NK-92 (cell line): ENCODE measurements at regions not wholly inside any gene's neighbourhood (a gene's known extent, or its start where the extent isn't known, plus 50 kb on each side); places are given as distances from the start of the nearest gene placed in this dataset.
"Not testable (repeated sequence)": the region's sequence is repeated elsewhere in the genome, so short reads cannot be mapped to it uniquely, and the experiment has no call there.

Experiments
- DNase-seq: peaks from one replicate; lab custom pipeline; 2025; ENCODE audit not compliant: unreplicated experiment; lab: John Stamatoyannopoulos, UW

GRCh38 chr7:36062154-36062815 lies 90.8 kb upstream of the EEPD1 start:
- DNase-seq, result no peak

- DNase-seq, result no peak
Measured at GRCh38 chr7:36064676-36065075, 88.4 kb upstream of the EEPD1 start.

- not testable (repeated sequence) for DNase-seq
Measured at GRCh38 chr7:36065563-36066342, 87.3 kb upstream of the EEPD1 start.

- no peak for DNase-seq
Measured at GRCh38 chr7:36066343-36066664, 86.8 kb upstream of the EEPD1 start.

GRCh38 chr7:36070230-36070629 lies 82.8 kb upstream of the EEPD1 start:
- DNase-seq, result no peak

- DNase-seq, result no peak
Measured at GRCh38 chr7:36071605-36072004, 81.4 kb upstream of the EEPD1 start.

GRCh38 chr7:36072620-36073019 lies 80.4 kb upstream of the EEPD1 start:
- no peak for DNase-seq

GRCh38 chr7:36075561-36075960 lies 77.5 kb upstream of the EEPD1 start:
- DNase-seq, result no peak

- DNase-seq, result no peak
Measured at GRCh38 chr7:36076074-36076473, 77.0 kb upstream of the EEPD1 start.

- DNase-seq, result no peak
Measured at GRCh38 chr7:36078816-36079360, 74.2 kb upstream of the EEPD1 start.

- no peak for DNase-seq
Measured at GRCh38 chr7:36079446-36080025, 73.5 kb upstream of the EEPD1 start.

- no peak for DNase-seq
Measured at GRCh38 chr7:36080843-36081242, 72.2 kb upstream of the EEPD1 start.

GRCh38 chr7:36082216-36082615 lies 70.8 kb upstream of the EEPD1 start:
- DNase-seq, result no peak

- no peak for DNase-seq
Measured at GRCh38 chr7:36082910-36083309, 70.1 kb upstream of the EEPD1 start.

GRCh38 chr7:36083626-36084380 lies 69.3 kb upstream of the EEPD1 start:
- no peak for DNase-seq

GRCh38 chr7:36084485-36085091 lies 68.5 kb upstream of the EEPD1 start:
- DNase-seq, result no peak

GRCh38 chr7:36085096-36085495 lies 68.0 kb upstream of the EEPD1 start:
- DNase-seq, result no peak

- DNase-seq, result no peak
Measured at GRCh38 chr7:36086571-36086970, 66.5 kb upstream of the EEPD1 start.

GRCh38 chr7:36088553-36088952 lies 64.5 kb upstream of the EEPD1 start:
- no peak for DNase-seq

GRCh38 chr7:36088966-36089365 lies 64.1 kb upstream of the EEPD1 start:
- DNase-seq, result no peak
